GM23338 (cell line): ENCODE measurements at regions not wholly inside any gene's neighbourhood (a gene's known extent, or its start where the extent isn't known, plus 50 kb on each side); places are given as distances from the start of the nearest gene placed in this dataset.
A peak's percentile ranks its signal among the peaks of the same experiment; 100 is the strongest.

ENCODE experiments used
- ATAC-seq: fragments of 200-7000 bp; cut with Tn5 transposase; 3 replicates; pipeline ENCODE4 v1.9.1; 2020
- DNase-seq: peaks from one replicate; pipeline ENCODE4 v3.0.0-alpha.2; 2015; ENCODE audit warnings: low spot score
- H2AFZ ChIP-seq: fragments of 200-600 bp; sonication (generic); 2 replicates; pipeline ENCODE4 v1.8.0; 2016; ENCODE audit warnings: antibody characterized with exemption, mild to moderate bottlenecking, moderate library complexity
- H3F3A ChIP-seq: fragments of 200-600 bp; sonication (generic); replicated peaks from 2 replicates; pipeline ENCODE4 v1.8.0; 2017; ENCODE audit warnings: antibody characterized with exemption, mixed run types, low read depth
- H3K27ac ChIP-seq: fragments of 200-600 bp; sonication (generic); 2 replicates; pipeline ENCODE4 v1.6.1; 2016; ENCODE audit warnings: low read depth
- H3K27me3 ChIP-seq: fragments of 200-600 bp; sonication (generic); 2 replicates; pipeline ENCODE4 v1.8.0; 2016; ENCODE audit warnings: mild to moderate bottlenecking, mixed run types, moderate library complexity; ENCODE audit not compliant: insufficient read depth
- H3K36me3 ChIP-seq: fragments of 200-600 bp; sonication (generic); 2 replicates; pipeline ENCODE4 v1.8.0; 2016; ENCODE audit warnings: mild to moderate bottlenecking; ENCODE audit not compliant: insufficient read depth
- H3K4me1 ChIP-seq: fragments of 200-600 bp; sonication (generic); 2 replicates; pipeline ENCODE4 v1.8.0; 2016; ENCODE audit warnings: mild to moderate bottlenecking, moderate library complexity; ENCODE audit not compliant: insufficient read depth
- H3K4me2 ChIP-seq: fragments of 200-600 bp; sonication (generic); 2 replicates; pipeline ENCODE4 v1.7.1; 2017; ENCODE audit warnings: mixed run types
- H3K4me3 ChIP-seq: fragments of 200-600 bp; sonication (generic); 2 replicates; pipeline ENCODE4 v1.6.1; 2016; ENCODE audit warnings: mixed run types
- H3K79me2 ChIP-seq: fragments of 200-600 bp; sonication (generic); replicated peaks from 2 replicates; pipeline ENCODE4 v1.8.0; 2017; ENCODE audit warnings: mild to moderate bottlenecking; ENCODE audit not compliant: insufficient read depth
- H3K9me2 ChIP-seq: fragments of 200-600 bp; sonication (generic); 2 replicates; pipeline ENCODE4 v1.8.0; 2017; ENCODE audit not compliant: insufficient read depth
- H4K20me1 ChIP-seq: fragments of 200-600 bp; sonication (generic); replicated peaks from 2 replicates; pipeline ENCODE4 v1.8.0; 2017; ENCODE audit warnings: mild to moderate bottlenecking; ENCODE audit not compliant: insufficient read depth
- H3K27ac Mint-ChIP-seq: 2 replicates; pipeline ENCODE4 v1.8.0; 2020; ENCODE audit warnings: inconsistent platforms, mild to moderate bottlenecking, moderate library complexity, mixed read lengths
- H3K27me3 Mint-ChIP-seq: 3 replicates; pipeline ENCODE4 v1.8.0; 2022; ENCODE audit warnings: low read depth, mild to moderate bottlenecking, moderate library complexity, mixed read lengths, inconsistent platforms; ENCODE audit not compliant: insufficient read depth, poor library complexity
- H3K36me3 Mint-ChIP-seq: 3 replicates; pipeline ENCODE4 v1.8.0; 2021; ENCODE audit warnings: low read depth, mild to moderate bottlenecking, inconsistent platforms, moderate library complexity, mixed read lengths
- H3K4me1 Mint-ChIP-seq: 3 replicates; pipeline ENCODE4 v1.8.0; 2020; ENCODE audit warnings: mild to moderate bottlenecking, inconsistent platforms, mixed read lengths
- H3K4me3 Mint-ChIP-seq: 3 replicates; pipeline ENCODE4 v1.8.0; 2021; ENCODE audit warnings: moderate library complexity, mild to moderate bottlenecking, inconsistent platforms, mixed read lengths
- H3K9me3 Mint-ChIP-seq: 3 replicates; pipeline ENCODE4 v1.8.0; 2020; ENCODE audit warnings: moderate library complexity, mild to moderate bottlenecking, inconsistent platforms, mixed read lengths
- CREB1 ChIP-seq: fragments of 250-450 bp; sonication (Bioruptor Pico); IDR thresholded peaks from 2 replicates; pipeline ENCODE4 v1.5.0; 2020; ENCODE audit warnings: low read depth, mild to moderate bottlenecking, moderate library complexity
- CTCF ChIP-seq, 2 experiments: fragments of 200-600 bp in 1 of 2; sonication (generic) in 1 of 2; conservative IDR thresholded peaks; 2 replicates each; pipeline versions ENCODE4 v1.5.1 to v1.6.1; 2016 to 2017; ENCODE audit warnings: antibody characterized with exemption in 2 of 2, low read depth in 2 of 2, mild to moderate bottlenecking in 2 of 2, moderate library complexity in 1 of 2
- EZH2 ChIP-seq: fragments of 200-600 bp; sonication (generic); IDR thresholded peaks from one replicate; pipeline ENCODE4 v1.8.0; 2017; ENCODE audit warnings: antibody characterized with exemption, mild to moderate bottlenecking, low read depth; ENCODE audit not compliant: unreplicated experiment
- EZH2phosphoT487 ChIP-seq: fragments of 200-600 bp; sonication (generic); IDR thresholded peaks from one replicate; pipeline ENCODE4 v1.8.1; 2018; ENCODE audit warnings: antibody characterized with exemption; ENCODE audit not compliant: unreplicated experiment
- NANOG ChIP-seq: IDR thresholded peaks from 2 replicates; pipeline ENCODE4 v1.6.1; 2016; ENCODE audit warnings: antibody characterized with exemption, borderline replicate concordance
- POLR2AphosphoS5 ChIP-seq: IDR thresholded peaks from 2 replicates; pipeline ENCODE4 v1.6.1; 2016; ENCODE audit warnings: antibody characterized with exemption, low read depth
- REST ChIP-seq: IDR thresholded peaks from one replicate; pipeline ENCODE4 v1.6.1; 2018; ENCODE audit warnings: antibody characterized with exemption; ENCODE audit not compliant: unreplicated experiment
- ZNF114 ChIP-seq: fragments of 250-450 bp; sonication (Bioruptor Pico); IDR thresholded peaks from 2 replicates; pipeline ENCODE4 v1.5.0; 2020; ENCODE audit warnings: mild to moderate bottlenecking, moderate library complexity
- ZNF331 ChIP-seq: fragments of 250-450 bp; sonication (Bioruptor Pico); IDR thresholded peaks from 2 replicates; pipeline ENCODE4 v1.5.0; 2020; ENCODE audit warnings: low read depth, mild to moderate bottlenecking, moderate library complexity

- H3K9me2 ChIP-seq, result no peaks in the 10 kb centered on the region
- no peaks in the 10 kb centered on the region for H3K9me3 Mint-ChIP-seq
- H3K27ac ChIP-seq, result no peak overlapping the region
- H3K4me2 ChIP-seq, result no peak overlapping the region
- no peak overlapping the region for H3K4me3 ChIP-seq
- no peaks in the 10 kb centered on the region for H3K27me3 ChIP-seq
- H3F3A ChIP-seq, result no peaks in the 10 kb centered on the region
- H4K20me1 ChIP-seq, result no peaks in the 10 kb centered on the region
- DNase-seq (no peak), ATAC-seq (no peak)
- no peaks in the 10 kb centered on the region for H3K36me3 Mint-ChIP-seq
- H3K79me2 ChIP-seq, result no peaks in the 10 kb centered on the region
- no peak for TF ChIP-seq REST
- H3K4me3 Mint-ChIP-seq, result no peak overlapping the region
- H2AFZ ChIP-seq, result 0 out of 2 replicates have a peak overlapping the region, but pooled peaks have one; percentile 38
- no peaks in the 10 kb centered on the region for H3K4me1 Mint-ChIP-seq
- no peaks in the 10 kb centered on the region for H3K36me3 ChIP-seq
- H3K4me1 ChIP-seq, result no peaks in the 10 kb centered on the region
- no peak overlapping the region for H3K27ac Mint-ChIP-seq
- H3K27me3 Mint-ChIP-seq, result no peaks in the 10 kb centered on the region
Observed at GRCh38 chr2:66828876-66829275, 394.0 kb downstream of the MEIS1 start.

- Histone ChIP-seq H3K36me3 (no peaks in the 10 kb centered on the region), H3K27ac (no peak overlapping the region), H3K79me2 (no peaks in the 10 kb centered on the region), H2AFZ (no peak overlapping the region), H3K4me3 (no peak overlapping the region), H3K4me1 (no peaks in the 10 kb centered on the region), H3F3A (no peaks in the 10 kb centered on the region), H4K20me1 (no peaks in the 10 kb centered on the region), H3K4me2 (no peak overlapping the region), H3K9me2 (no peaks in the 10 kb centered on the region), H3K27me3 (no peaks in the 10 kb centered on the region)
- TF ChIP-seq CREB1 (CRISPR knock-in tag) (no peak), EZH2phosphoT487 (no peak), EZH2 (no peak), CTCF (conservative IDR thresholded peaks at IDR 0.05; ENCODE audit: low read depth in 2 of 2) (no peak), POLR2AphosphoS5 (no peak), ZNF331 (CRISPR knock-in tag) (no peak), NANOG (no peak), REST (no peak), ZNF114 (CRISPR knock-in tag) (no peak)
- ATAC-seq (no peak), DNase-seq (no peak)
- Mint-ChIP-seq H3K4me1 (no peaks in the 10 kb centered on the region), H3K9me3 (no peaks in the 10 kb centered on the region), H3K27ac (no peak overlapping the region), H3K4me3 (no peak overlapping the region), H3K27me3 (no peaks in the 10 kb centered on the region), H3K36me3 (no peaks in the 10 kb centered on the region)
Observed at GRCh38 chr2:66830881-66831280, 396.0 kb downstream of the MEIS1 start.
